Mesendoderm (in vitro differentiated cells): ENCODE measurements at regions not wholly inside any gene's neighbourhood (a gene's known extent, or its start where the extent isn't known, plus 50 kb on each side); places are given as distances from the start of the nearest gene placed in this dataset.
A peak's percentile ranks its signal among the peaks of the same experiment; 100 is the strongest.

ENCODE experiments used
- DNase-seq: peaks from one replicate; pipeline ENCODE4 v3.0.0; 2013
- H2AK5ac ChIP-seq: 2 replicates; pipeline ENCODE4 v1.6.1; 2013; ENCODE audit warnings: low read length, inconsistent platforms
- H2BK120ac ChIP-seq: 2 replicates; pipeline ENCODE4 v1.6.1; 2013; ENCODE audit warnings: low read depth, mild to moderate bottlenecking, low read length, moderate library complexity, mixed read lengths
- H2BK15ac ChIP-seq: replicated peaks from 2 replicates; pipeline ENCODE4 v1.6.1; 2013; ENCODE audit warnings: low read depth, mild to moderate bottlenecking, moderate library complexity
- H2BK5ac ChIP-seq: 2 replicates; pipeline ENCODE4 v1.6.1; 2013; ENCODE audit warnings: low read length, inconsistent platforms
- H3K18ac ChIP-seq: 2 replicates; pipeline ENCODE4 v1.6.1; 2013; ENCODE audit warnings: mild to moderate bottlenecking, low read length, mixed read lengths
- H3K23ac ChIP-seq: one replicate; pipeline ENCODE4 v1.6.1; 2013; ENCODE audit warnings: low read length
- H3K27ac ChIP-seq: 2 replicates; pipeline ENCODE4 v1.5.1; 2013; ENCODE audit warnings: low read depth, mild to moderate bottlenecking, inconsistent platforms, low read length, moderate library complexity
- H3K27me3 ChIP-seq: 2 replicates; pipeline ENCODE4 v1.6.1; 2013; ENCODE audit warnings: low read length, control low read depth, mild to moderate bottlenecking, inconsistent platforms; ENCODE audit not compliant: insufficient read depth, poor library complexity
- H3K36me3 ChIP-seq: 2 replicates; pipeline ENCODE4 v1.6.1; 2013; ENCODE audit warnings: low read length, inconsistent platforms; ENCODE audit not compliant: control insufficient read depth, insufficient read depth
- H3K4ac ChIP-seq: one replicate; pipeline ENCODE4 v1.6.1; 2013; ENCODE audit warnings: low read depth, mild to moderate bottlenecking, low read length, moderate library complexity
- H3K4me1 ChIP-seq: 2 replicates; pipeline ENCODE4 v1.6.1; 2013; ENCODE audit warnings: low read depth, low read length, inconsistent platforms; ENCODE audit not compliant: control insufficient read depth
- H3K4me2 ChIP-seq: 2 replicates; pipeline ENCODE4 v1.6.1; 2013; ENCODE audit warnings: low read length
- H3K4me3 ChIP-seq: 2 replicates; pipeline ENCODE4 v1.5.1; 2013; ENCODE audit warnings: mild to moderate bottlenecking, low read length
- H3K56ac ChIP-seq: one replicate; pipeline ENCODE4 v1.6.1; 2013; ENCODE audit warnings: low read length
- H3K79me1 ChIP-seq: 2 replicates; pipeline ENCODE4 v1.6.1; 2013; ENCODE audit warnings: low read length, inconsistent platforms
- H3K79me2 ChIP-seq: 2 replicates; pipeline ENCODE4 v1.6.1; 2013; ENCODE audit warnings: mild to moderate bottlenecking, low read length; ENCODE audit not compliant: control insufficient read depth, insufficient read depth
- H3K9ac ChIP-seq: 2 replicates; pipeline ENCODE4 v1.6.1; 2013; ENCODE audit warnings: low read length, inconsistent platforms
- H4K5ac ChIP-seq: one replicate; pipeline ENCODE4 v1.6.1; 2013; ENCODE audit warnings: low read length
- H4K8ac ChIP-seq: one replicate; pipeline ENCODE4 v1.6.1; 2013; ENCODE audit warnings: low read depth, mild to moderate bottlenecking, control low read depth, low read length, moderate library complexity
- WGBS: extraction: QIAGEN DNeasy Blood & Tissue Kit; methylation state at CpG from one replicate; pipeline ENCODE4 v1.1.7; 2013; ENCODE audit warnings: low lambda C conversion rate, missing lambda C conversion rate; ENCODE audit not compliant: insufficient coverage; ENCODE audit errors: extremely low coverage; 5-methylcytosine and 5-hydroxymethylcytosine counted together

DNA sequence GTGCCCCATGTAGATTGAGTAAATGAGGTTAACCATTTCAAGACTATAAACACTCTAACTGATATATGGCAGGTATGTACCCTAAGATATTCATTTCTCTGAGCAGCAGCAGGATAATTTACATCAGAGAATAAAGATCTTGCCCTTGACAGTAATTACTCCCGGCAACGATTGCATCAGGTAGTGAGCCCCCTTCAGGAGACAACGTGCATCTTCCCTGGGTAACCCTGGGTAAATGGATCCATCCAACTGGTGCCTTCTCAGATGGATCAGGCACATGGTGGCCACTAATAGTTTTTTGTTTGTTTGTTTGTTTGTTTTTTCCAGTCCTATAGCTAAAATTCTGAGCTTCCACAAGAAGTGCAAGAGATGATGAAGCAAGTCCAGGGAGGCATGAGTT lies 469.4 kb upstream of the SLC35B3 start:
- Histone ChIP-seq H3K23ac (no peak overlapping the region), H3K27me3 (no peaks in the 10 kb centered on the region), H2AK5ac (no peak overlapping the region), H3K79me1 (no peaks in the 10 kb centered on the region), H3K4ac (no peak overlapping the region), H3K4me3 (no peak overlapping the region), H3K36me3 (no peaks in the 10 kb centered on the region), H4K8ac (no peak overlapping the region), H3K56ac (no peak overlapping the region), H2BK5ac (no peak overlapping the region), H3K27ac (no peak overlapping the region), H4K5ac (no peak overlapping the region), H3K4me1 (no peaks in the 10 kb centered on the region), H2BK15ac (no peak overlapping the region), H2BK120ac (no peak overlapping the region), H3K4me2 (no peak overlapping the region), H3K9ac (no peak overlapping the region), H3K18ac (no peak overlapping the region), H3K79me2 (no peaks in the 10 kb centered on the region)
- peak; percentile 58 for DNase-seq
- no CpG with 5 or more reads among the region's 3 CpGs for WGBS

DNA sequence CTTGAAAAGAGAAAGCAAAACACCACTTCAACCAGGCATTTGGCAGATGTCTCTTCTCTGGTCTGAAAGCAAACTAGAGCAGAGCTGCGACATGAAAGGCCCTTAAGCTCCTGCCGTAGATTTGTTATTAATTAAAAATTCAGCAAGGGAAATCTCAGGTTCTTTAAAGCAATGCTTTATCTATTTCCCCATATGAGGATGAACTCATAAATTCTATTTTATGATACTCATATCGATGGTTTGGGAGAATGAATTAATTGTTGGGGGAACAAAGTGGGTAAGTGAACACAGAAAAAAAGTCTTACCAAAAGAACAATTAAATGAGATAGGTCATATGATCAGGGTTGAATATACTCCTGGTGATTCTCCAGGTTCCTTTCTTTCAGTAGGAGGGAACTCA lies 464.7 kb upstream of the SLC35B3 start:
- Histone ChIP-seq H4K8ac (no peak overlapping the region), H3K27ac (no peak overlapping the region), H3K4ac (no peak overlapping the region), H3K4me2 (no peak overlapping the region), H3K4me1 (no peaks in the 10 kb centered on the region), H2AK5ac (no peak overlapping the region), H4K5ac (no peak overlapping the region), H3K56ac (no peak overlapping the region), H3K4me3 (no peak overlapping the region), H3K27me3 (no peaks in the 10 kb centered on the region), H2BK120ac (no peak overlapping the region), H2BK5ac (no peak overlapping the region), H3K36me3 (no peaks in the 10 kb centered on the region), H3K79me1 (no peaks in the 10 kb centered on the region), H3K9ac (no peak overlapping the region), H2BK15ac (no peak overlapping the region), H3K23ac (no peak overlapping the region), H3K18ac (no peak overlapping the region), H3K79me2 (no peaks in the 10 kb centered on the region)
- DNase-seq, result no peak
- no CpG with 5 or more reads among the region's 3 CpGs for WGBS

DNA sequence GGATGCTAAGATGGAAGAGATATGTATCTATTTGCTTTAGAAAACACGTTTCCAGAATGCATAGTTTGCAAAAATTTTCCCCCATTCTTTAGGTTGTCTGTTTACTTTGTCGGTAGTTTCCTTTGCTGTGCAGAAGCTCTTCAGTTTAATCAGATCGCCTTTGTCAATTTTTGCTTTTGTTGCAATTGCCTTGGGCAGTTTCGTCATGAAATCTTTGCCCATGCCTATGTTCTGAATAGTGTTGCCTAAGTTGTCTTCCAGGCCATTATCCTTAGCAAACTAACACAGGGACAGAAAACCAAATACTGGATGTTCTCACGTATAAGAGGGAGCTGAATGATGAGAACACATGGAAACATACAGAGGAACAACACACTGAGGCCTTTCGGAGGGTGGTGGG lies 454.2 kb upstream of the SLC35B3 start:
- Histone ChIP-seq H3K79me2 (no peaks in the 10 kb centered on the region), H3K79me1 (no peaks in the 10 kb centered on the region), H3K36me3 (no peaks in the 10 kb centered on the region), H3K18ac (no peak overlapping the region), H2BK120ac (no peak overlapping the region), H2AK5ac (no peak overlapping the region), H3K9ac (no peak overlapping the region), H4K5ac (no peak overlapping the region), H3K56ac (no peak overlapping the region), H3K27me3 (no peaks in the 10 kb centered on the region), H3K4me2 (no peak overlapping the region), H3K4me1 (no peaks in the 10 kb centered on the region), H3K4ac (no peak overlapping the region), H2BK5ac (no peak overlapping the region), H3K27ac (no peak overlapping the region), H3K23ac (no peak overlapping the region), H2BK15ac (no peak overlapping the region), H4K8ac (no peak overlapping the region), H3K4me3 (no peak overlapping the region)
- WGBS, result no CpG with 5 or more reads among the region's 6 CpGs
- DNase-seq, result no peak

DNA sequence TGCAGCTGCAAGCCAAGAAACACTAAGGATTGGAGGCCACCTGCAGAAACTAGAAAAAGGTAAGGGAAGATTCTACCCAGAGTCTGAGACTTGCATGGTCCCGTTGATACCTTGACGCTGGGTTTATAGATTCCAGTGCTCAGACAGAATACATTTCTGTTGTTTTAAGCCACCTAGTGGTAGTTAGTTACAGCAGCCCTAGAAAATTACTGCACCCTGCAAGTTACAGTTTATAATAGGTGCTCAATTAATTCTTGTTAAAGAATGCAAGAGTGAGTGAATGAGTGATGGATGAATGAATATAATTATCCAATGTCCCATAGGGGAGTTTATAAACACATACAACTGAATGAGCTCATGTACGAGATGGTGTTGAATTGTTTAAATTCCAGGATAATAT lies 453.1 kb upstream of the SLC35B3 start:
- Histone ChIP-seq H3K27ac (no peak overlapping the region), H3K56ac (no peak overlapping the region), H3K23ac (no peak overlapping the region), H3K18ac (no peak overlapping the region), H2BK15ac (no peak overlapping the region), H3K79me1 (no peaks in the 10 kb centered on the region), H3K79me2 (no peaks in the 10 kb centered on the region), H3K4me1 (no peaks in the 10 kb centered on the region), H3K4me3 (no peak overlapping the region), H3K27me3 (no peaks in the 10 kb centered on the region), H4K5ac (no peak overlapping the region), H3K9ac (no peak overlapping the region), H2BK5ac (no peak overlapping the region), H4K8ac (no peak overlapping the region), H2AK5ac (no peak overlapping the region), H3K36me3 (no peaks in the 10 kb centered on the region), H3K4me2 (no peak overlapping the region), H2BK120ac (no peak overlapping the region), H3K4ac (no peak overlapping the region)
- WGBS, result no CpG with 5 or more reads among the region's 3 CpGs
- peak; percentile 35 for DNase-seq

DNA sequence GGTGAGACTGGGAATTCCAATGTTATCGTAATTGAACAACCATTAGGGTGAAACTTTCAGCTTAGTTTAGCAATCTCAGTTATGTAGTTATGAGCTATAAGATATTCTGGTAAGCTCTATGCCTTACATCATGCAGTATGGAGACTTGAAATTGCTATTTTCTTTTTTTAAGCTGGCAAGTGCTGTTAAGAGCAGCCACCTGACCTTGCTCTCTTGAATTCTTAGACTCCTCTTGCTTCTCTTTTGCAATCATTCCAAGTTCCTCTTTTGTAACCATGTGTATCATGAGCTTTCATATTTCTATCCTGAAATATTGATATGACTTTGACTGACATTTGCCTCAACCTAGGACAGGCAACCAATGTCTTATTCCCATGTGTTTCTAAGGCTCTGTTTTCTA lies 446.3 kb upstream of the SLC35B3 start:
- no peak overlapping the region for H4K8ac ChIP-seq
- no peak overlapping the region for H2BK5ac ChIP-seq
- H3K4me3 ChIP-seq, result no peak overlapping the region
- WGBS, result no CpG with 5 or more reads among the region's 1 CpG
- H3K4me2 ChIP-seq, result no peak overlapping the region
- H3K79me1 ChIP-seq, result no peaks in the 10 kb centered on the region
- no peak overlapping the region for H3K9ac ChIP-seq
- no peak overlapping the region for H3K27ac ChIP-seq
- H3K79me2 ChIP-seq, result no peaks in the 10 kb centered on the region
- no peaks in the 10 kb centered on the region for H3K36me3 ChIP-seq
- no peak overlapping the region for H2BK120ac ChIP-seq
- H2BK15ac ChIP-seq, result no peak overlapping the region
- no peak overlapping the region for H3K23ac ChIP-seq
- H3K27me3 ChIP-seq, result no peaks in the 10 kb centered on the region
- no peak for DNase-seq
- H3K4me1 ChIP-seq, result no peaks in the 10 kb centered on the region
- H3K4ac ChIP-seq, result no peak overlapping the region
- H4K5ac ChIP-seq, result no peak overlapping the region
- H3K56ac ChIP-seq, result no peak overlapping the region
- H2AK5ac ChIP-seq, result no peak overlapping the region
- H3K18ac ChIP-seq, result no peak overlapping the region

DNA sequence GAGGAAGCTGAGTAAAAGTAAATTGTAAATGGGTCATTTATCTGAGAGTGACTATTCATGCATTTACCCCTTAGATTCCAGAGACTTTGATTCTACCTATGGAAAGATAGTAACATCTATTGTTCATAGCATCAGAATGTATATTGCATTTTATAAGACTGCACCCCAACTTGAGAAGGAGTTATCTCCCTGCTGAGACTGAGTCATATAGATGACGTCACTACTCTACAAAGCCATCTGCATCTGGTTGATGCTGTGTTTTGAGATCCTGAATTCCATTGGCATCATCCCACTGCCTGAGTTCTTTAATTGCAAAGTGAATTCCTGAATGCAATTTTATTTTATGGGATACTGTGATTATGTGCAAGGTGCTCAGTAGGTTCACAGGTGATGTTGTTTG lies 444.0 kb upstream of the SLC35B3 start:
- Histone ChIP-seq H4K5ac (no peak overlapping the region), H3K56ac (no peak overlapping the region), H3K23ac (no peak overlapping the region), H3K4me2 (no peak overlapping the region), H3K27ac (no peak overlapping the region), H3K4me1 (no peaks in the 10 kb centered on the region), H3K79me2 (no peaks in the 10 kb centered on the region), H3K27me3 (no peaks in the 10 kb centered on the region), H4K8ac (no peak overlapping the region), H2AK5ac (no peak overlapping the region), H3K18ac (no peak overlapping the region), H2BK5ac (no peak overlapping the region), H2BK120ac (no peak overlapping the region), H3K4ac (no peak overlapping the region), H3K36me3 (no peaks in the 10 kb centered on the region), H3K9ac (no peak overlapping the region), H3K4me3 (no peak overlapping the region), H2BK15ac (no peak overlapping the region), H3K79me1 (no peaks in the 10 kb centered on the region)
- no CpG with 5 or more reads among the region's 1 CpG for WGBS
- DNase-seq, result peak; percentile 7
